ENCODE measurements at regions not wholly inside any gene's neighbourhood (a gene's known extent, or its start where the extent isn't known, plus 50 kb on each side); places are given as distances from the start of the nearest gene placed in this dataset.

DNA sequence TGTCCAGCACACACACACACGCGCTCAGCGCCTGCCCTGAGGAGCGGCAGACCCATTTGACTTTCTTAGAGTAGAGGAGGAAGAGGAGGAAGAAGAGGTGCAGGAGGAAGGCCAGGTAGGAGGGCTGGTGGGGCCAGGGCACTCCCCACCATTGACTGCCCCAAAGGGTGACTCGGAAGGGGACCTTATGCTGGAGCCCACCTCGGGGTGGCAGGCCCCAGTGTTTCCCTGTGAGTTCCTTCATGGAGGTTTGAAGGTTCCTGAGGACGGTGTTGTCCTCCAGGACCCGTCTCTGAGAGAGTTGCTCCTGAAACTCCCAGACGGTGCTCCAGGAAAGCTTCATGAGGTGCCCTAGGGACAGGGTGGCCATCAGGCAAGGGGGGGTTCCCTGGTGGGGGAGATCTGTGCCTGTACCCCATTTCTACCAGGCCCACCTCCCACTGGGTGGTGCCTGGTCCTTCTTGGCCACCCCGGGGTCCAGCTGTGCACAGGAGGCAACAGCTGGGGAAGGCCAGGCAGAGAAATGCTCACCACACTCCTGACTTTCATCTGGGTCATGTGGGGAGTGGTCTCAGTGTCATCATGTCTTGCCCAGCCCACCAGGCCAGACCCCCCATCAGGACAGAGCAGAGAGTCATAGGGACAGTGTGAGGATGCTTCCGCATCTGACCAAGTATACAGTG is 89.5 kb downstream of the TNFRSF13B start:
- H3K9me3 ChIP-seq (ENCODE audit: control insufficient read depth in 4 of 4, low read length in 3 of 4), result peaks cover 0 to 3% (median 0%) of the 10 kb centered on the region in 4 donors
- no peak overlapping the region for H3K9ac ChIP-seq (ENCODE audit: low read depth in 1 of 2, low read length in 2 of 2)
- no peaks in the 10 kb centered on the region for H3K27me3 ChIP-seq (ENCODE audit: control insufficient read depth in 4 of 4, insufficient read depth in 4 of 4, low read length in 3 of 4)
- TF ChIP-seq, protein P1, sequence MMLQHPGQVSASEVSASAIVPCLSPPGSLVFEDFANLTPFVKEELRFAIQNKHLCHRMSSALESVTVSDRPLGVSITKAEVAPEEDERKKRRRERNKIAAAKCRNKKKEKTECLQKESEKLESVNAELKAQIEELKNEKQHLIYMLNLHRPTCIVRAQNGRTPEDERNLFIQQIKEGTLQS (IDR thresholded peaks at IDR 0.05), result no peak
- TF ChIP-seq YY1 (IDR thresholded peaks at IDR 0.05) (no peak), SP1 (IDR thresholded peaks at IDR 0.05) (no peak), RAD21 (IDR thresholded peaks at IDR 0.05) (no peak), HNF4G (IDR thresholded peaks at IDR 0.05) (no peak), TAF1 (conservative IDR thresholded peaks at IDR 0.05) (no peak), EGR1 (IDR thresholded peaks at IDR 0.05; ENCODE audit: low read depth in 2 of 2) (no peak), HNF4A (conservative IDR thresholded peaks at IDR 0.05) (no peak), FOXA2 (IDR thresholded peaks at IDR 0.05) (no peak), GABPA (IDR thresholded peaks at IDR 0.05 in 1 of 2, conservative IDR thresholded peaks at IDR 0.05 in 1 of 2) (no peak), JUND (IDR thresholded peaks at IDR 0.05) (no peak)
- TF ChIP-seq, protein P2, sequence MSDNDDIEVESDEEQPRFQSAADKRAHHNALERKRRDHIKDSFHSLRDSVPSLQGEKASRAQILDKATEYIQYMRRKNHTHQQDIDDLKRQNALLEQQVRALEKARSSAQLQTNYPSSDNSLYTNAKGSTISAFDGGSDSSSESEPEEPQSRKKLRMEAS (IDR thresholded peaks at IDR 0.05), result no peak
- TF ChIP-seq, protein P3, sequence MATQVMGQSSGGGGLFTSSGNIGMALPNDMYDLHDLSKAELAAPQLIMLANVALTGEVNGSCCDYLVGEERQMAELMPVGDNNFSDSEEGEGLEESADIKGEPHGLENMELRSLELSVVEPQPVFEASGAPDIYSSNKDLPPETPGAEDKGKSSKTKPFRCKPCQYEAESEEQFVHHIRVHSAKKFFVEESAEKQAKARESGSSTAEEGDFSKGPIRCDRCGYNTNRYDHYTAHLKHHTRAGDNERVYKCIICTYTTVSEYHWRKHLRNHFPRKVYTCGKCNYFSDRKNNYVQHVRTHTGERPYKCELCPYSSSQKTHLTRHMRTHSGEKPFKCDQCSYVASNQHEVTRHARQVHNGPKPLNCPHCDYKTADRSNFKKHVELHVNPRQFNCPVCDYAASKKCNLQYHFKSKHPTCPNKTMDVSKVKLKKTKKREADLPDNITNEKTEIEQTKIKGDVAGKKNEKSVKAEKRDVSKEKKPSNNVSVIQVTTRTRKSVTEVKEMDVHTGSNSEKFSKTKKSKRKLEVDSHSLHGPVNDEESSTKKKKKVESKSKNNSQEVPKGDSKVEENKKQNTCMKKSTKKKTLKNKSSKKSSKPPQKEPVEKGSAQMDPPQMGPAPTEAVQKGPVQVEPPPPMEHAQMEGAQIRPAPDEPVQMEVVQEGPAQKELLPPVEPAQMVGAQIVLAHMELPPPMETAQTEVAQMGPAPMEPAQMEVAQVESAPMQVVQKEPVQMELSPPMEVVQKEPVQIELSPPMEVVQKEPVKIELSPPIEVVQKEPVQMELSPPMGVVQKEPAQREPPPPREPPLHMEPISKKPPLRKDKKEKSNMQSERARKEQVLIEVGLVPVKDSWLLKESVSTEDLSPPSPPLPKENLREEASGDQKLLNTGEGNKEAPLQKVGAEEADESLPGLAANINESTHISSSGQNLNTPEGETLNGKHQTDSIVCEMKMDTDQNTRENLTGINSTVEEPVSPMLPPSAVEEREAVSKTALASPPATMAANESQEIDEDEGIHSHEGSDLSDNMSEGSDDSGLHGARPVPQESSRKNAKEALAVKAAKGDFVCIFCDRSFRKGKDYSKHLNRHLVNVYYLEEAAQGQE (IDR thresholded peaks at IDR 0.05), result no peak
- TF ChIP-seq, protein P4, sequence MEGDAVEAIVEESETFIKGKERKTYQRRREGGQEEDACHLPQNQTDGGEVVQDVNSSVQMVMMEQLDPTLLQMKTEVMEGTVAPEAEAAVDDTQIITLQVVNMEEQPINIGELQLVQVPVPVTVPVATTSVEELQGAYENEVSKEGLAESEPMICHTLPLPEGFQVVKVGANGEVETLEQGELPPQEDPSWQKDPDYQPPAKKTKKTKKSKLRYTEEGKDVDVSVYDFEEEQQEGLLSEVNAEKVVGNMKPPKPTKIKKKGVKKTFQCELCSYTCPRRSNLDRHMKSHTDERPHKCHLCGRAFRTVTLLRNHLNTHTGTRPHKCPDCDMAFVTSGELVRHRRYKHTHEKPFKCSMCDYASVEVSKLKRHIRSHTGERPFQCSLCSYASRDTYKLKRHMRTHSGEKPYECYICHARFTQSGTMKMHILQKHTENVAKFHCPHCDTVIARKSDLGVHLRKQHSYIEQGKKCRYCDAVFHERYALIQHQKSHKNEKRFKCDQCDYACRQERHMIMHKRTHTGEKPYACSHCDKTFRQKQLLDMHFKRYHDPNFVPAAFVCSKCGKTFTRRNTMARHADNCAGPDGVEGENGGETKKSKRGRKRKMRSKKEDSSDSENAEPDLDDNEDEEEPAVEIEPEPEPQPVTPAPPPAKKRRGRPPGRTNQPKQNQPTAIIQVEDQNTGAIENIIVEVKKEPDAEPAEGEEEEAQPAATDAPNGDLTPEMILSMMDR (IDR thresholded peaks at IDR 0.05; ENCODE audit: low read depth, low read length, missing input control), result no peak
- no peaks in the 10 kb centered on the region for H3K4me1 ChIP-seq (ENCODE audit: control insufficient read depth in 4 of 4, insufficient read depth in 4 of 4, low read length in 3 of 4)
- 92% methylated on average over 11 of the region's 11 CpGs for WGBS
- no peak for DNase-seq (ENCODE audit: low spot score)
- H3K4me3 ChIP-seq (ENCODE audit: low read depth in 1 of 3, low read length in 3 of 3), result no peak overlapping the region
- H3K36me3 ChIP-seq (ENCODE audit: control insufficient read depth in 4 of 4, insufficient read depth in 3 of 4, low read depth in 1 of 4, low read length in 3 of 4), result no peaks in the 10 kb centered on the region
- H3K27ac ChIP-seq (ENCODE audit: low read depth in 1 of 2, low read length in 2 of 2), result no peak overlapping the region

DNA sequence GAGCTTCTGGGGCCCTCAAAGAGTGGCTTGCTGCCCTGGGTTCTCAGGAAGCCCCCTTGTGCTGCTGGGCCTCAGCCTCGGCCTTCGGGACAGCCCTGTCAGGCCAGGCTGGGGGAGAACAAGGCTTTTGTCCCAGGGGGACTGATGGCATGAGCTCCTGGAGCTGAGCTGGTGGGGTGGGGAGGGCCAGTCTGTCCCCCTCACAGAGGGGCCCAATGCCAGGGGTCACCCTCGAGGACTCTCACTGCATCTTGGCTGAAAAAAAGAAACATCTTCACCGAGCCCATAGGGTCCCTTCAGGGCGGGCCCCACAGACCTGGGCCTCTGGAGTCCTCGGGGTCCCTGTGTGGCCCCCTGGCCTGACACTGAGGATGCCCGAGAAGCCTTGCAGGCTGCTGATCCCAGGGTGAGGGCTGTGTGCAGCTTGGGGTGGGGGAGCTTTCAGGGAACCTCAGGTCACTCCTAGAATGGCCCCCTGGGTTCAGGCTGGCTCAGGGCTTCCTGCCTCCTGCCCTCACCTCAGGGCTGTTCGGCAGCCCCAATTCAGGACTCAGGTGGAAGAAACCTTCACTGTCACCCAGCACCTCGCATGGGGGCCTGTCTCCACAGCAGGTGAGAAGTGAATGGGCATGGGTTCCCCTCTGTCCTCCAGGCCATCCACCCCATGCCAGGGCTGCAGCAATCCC is 90.5 kb downstream of the TNFRSF13B start:
- no peak overlapping the region for H3K27ac ChIP-seq (ENCODE audit: low read depth in 1 of 2, low read length in 2 of 2)
- WGBS, result 95% methylated on average over 9 of the region's 9 CpGs
- no peak for DNase-seq (ENCODE audit: low spot score)

More for the DNA sequence above, 90.5 kb downstream of the TNFRSF13B start:
- Histone ChIP-seq H3K4me1 (ENCODE audit: control insufficient read depth in 4 of 4, insufficient read depth in 4 of 4, low read length in 3 of 4) (peaks cover 0 to 1% (median 0%) of the 10 kb centered on the region in 4 donors), H3K27me3 (ENCODE audit: control insufficient read depth in 4 of 4, insufficient read depth in 4 of 4, low read length in 3 of 4) (no peaks in the 10 kb centered on the region), H3K9me3 (ENCODE audit: control insufficient read depth in 4 of 4, low read length in 3 of 4) (peaks cover 0 to 6% (median 0%) of the 10 kb centered on the region in 4 donors), H3K36me3 (ENCODE audit: control insufficient read depth in 4 of 4, insufficient read depth in 3 of 4, low read depth in 1 of 4, low read length in 3 of 4) (no peaks in the 10 kb centered on the region), H3K4me3 (ENCODE audit: low read depth in 1 of 3, low read length in 3 of 3) (no peak overlapping the region), H3K9ac (ENCODE audit: low read depth in 1 of 2, low read length in 2 of 2) (no peak overlapping the region)
- TF ChIP-seq FOXA2 (IDR thresholded peaks at IDR 0.05) (no peak), FOXA1 (IDR thresholded peaks at IDR 0.05) (no peak)

All from liver (tissue), 8 donors.